GM06990 (cell line): ENCODE measurements at regions not wholly inside any gene's neighbourhood (a gene's known extent, or its start where the extent isn't known, plus 50 kb on each side); places are given as distances from the start of the nearest gene placed in this dataset.
"Not testable (repeated sequence)": the region's sequence is repeated elsewhere in the genome, so short reads cannot be mapped to it uniquely, and the experiment has no call there.

Experiments
- DNase-seq: peaks from one replicate; pipeline ENCODE4 v3.0.0-alpha.2; 2011; ENCODE audit not compliant: insufficient read length; ENCODE audit errors: extremely low read depth
- H3K27me3 ChIP-seq: replicated peaks from 2 replicates; pipeline ENCODE4 v1.6.0; 2011; ENCODE audit warnings: low read length; ENCODE audit not compliant: control insufficient read depth, insufficient read depth
- H3K36me3 ChIP-seq: 2 replicates; pipeline ENCODE4 v1.5.1; 2011; ENCODE audit warnings: low read length; ENCODE audit not compliant: control insufficient read depth, insufficient read depth
- H3K4me3 ChIP-seq: replicated peaks from 2 replicates; pipeline ENCODE4 v1.5.1; 2011; ENCODE audit warnings: low read depth, mild to moderate bottlenecking, control low read depth, low read length
- CTCF ChIP-seq: IDR thresholded peaks from 2 replicates; pipeline ENCODE4 v1.5.1; 2011; ENCODE audit warnings: low read length, control low read depth, mild to moderate bottlenecking, inconsistent platforms; ENCODE audit not compliant: insufficient read depth, poor library complexity, severe bottlenecking

- DNase-seq, result no peak
- Histone ChIP-seq H3K27me3 (no peaks in the 10 kb centered on the region), H3K36me3 (no peaks in the 10 kb centered on the region), H3K4me3 (no peak overlapping the region)
- TF ChIP-seq CTCF, result no peak
Observed at GRCh38 chr13:87814403-87814802, 143.2 kb downstream of the SLITRK5 start.

- no peak for TF ChIP-seq CTCF
- Histone ChIP-seq H3K27me3 (no peaks in the 10 kb centered on the region), H3K36me3 (no peaks in the 10 kb centered on the region), H3K4me3 (no peak overlapping the region)
- no peak for DNase-seq
Observed at GRCh38 chr13:87820241-87820640, 149.1 kb downstream of the SLITRK5 start.

- DNase-seq, result no peak
- H3K36me3 ChIP-seq, result no peaks in the 10 kb centered on the region
- no peaks in the 10 kb centered on the region for H3K27me3 ChIP-seq
- no peak overlapping the region for H3K4me3 ChIP-seq
- no peak for TF ChIP-seq CTCF
Observed at GRCh38 chr13:87821512-87821911, 150.3 kb downstream of the SLITRK5 start.

GRCh38 chr13:87826301-87826700, 155.1 kb downstream of the SLITRK5 start:
- not testable (repeated sequence) for DNase-seq, H3K4me3 ChIP-seq, H3K27me3 ChIP-seq, H3K36me3 ChIP-seq

GRCh38 chr13:87827479-87827878, 156.3 kb downstream of the SLITRK5 start:
- no peak for DNase-seq
- Histone ChIP-seq H3K4me3 (no peak overlapping the region), H3K36me3 (no peaks in the 10 kb centered on the region), H3K27me3 (no peaks in the 10 kb centered on the region)
- TF ChIP-seq CTCF, result no peak

GRCh38 chr13:87837522-87837921, 166.4 kb downstream of the SLITRK5 start:
- no peak overlapping the region for H3K4me3 ChIP-seq
- no peak for TF ChIP-seq CTCF

More at GRCh38 chr13:87837522-87837921, 166.4 kb downstream of the SLITRK5 start:
- no peaks in the 10 kb centered on the region for H3K27me3 ChIP-seq
- no peak for DNase-seq
- no peaks in the 10 kb centered on the region for H3K36me3 ChIP-seq
